Activated T-cell treated with anti-CD3 and anti-CD28 coated beads, Interleukin-2, amount 50 U/mL, for 4 hours (primary cell): ENCODE measurements at regions not wholly inside any gene's neighbourhood (a gene's known extent, or its start where the extent isn't known, plus 50 kb on each side); places are given as distances from the start of the nearest gene placed in this dataset.

ENCODE experiments used
- ATAC-seq, 2 donors: fragments of 200-7000 bp; cut with Tn5 transposase; one replicate each; pipeline ENCODE4 v1.10.0; 2021
- DNase-seq: peaks from one replicate; pipeline ENCODE4 v3.0.0-alpha.2; 2020
- H3K27me3 Mint-ChIP-seq: one replicate; pipeline ENCODE4 v1.8.0; 2021; ENCODE audit warnings: low read depth, mixed read lengths
- H3K36me3 Mint-ChIP-seq: one replicate; pipeline ENCODE4 v1.8.0; 2022; ENCODE audit warnings: mixed read lengths; ENCODE audit not compliant: insufficient read depth
- H3K4me1 Mint-ChIP-seq: one replicate; pipeline ENCODE4 v1.8.0; 2021; ENCODE audit warnings: low read depth, mixed read lengths
- H3K4me3 Mint-ChIP-seq: one replicate; pipeline ENCODE4 v1.8.0; 2021; ENCODE audit warnings: mild to moderate bottlenecking, moderate library complexity, mixed read lengths
- H3K9me3 Mint-ChIP-seq: one replicate; pipeline ENCODE4 v1.8.0; 2021; ENCODE audit warnings: mixed read lengths

GRCh38 chr17:34126965-34127364 lies 128.1 kb upstream of the CCL2 start:
- Mint-ChIP-seq H3K4me1 (no peaks in the 10 kb centered on the region), H3K9me3 (no peaks in the 10 kb centered on the region), H3K27me3 (peaks cover 17% of the 10 kb centered on the region), H3K4me3 (no peak overlapping the region), H3K36me3 (no peaks in the 10 kb centered on the region)
- ATAC-seq (no peak), DNase-seq (no peak)

- Mint-ChIP-seq H3K4me3 (no peak overlapping the region), H3K27me3 (peaks cover 10% of the 10 kb centered on the region), H3K9me3 (no peaks in the 10 kb centered on the region), H3K4me1 (no peaks in the 10 kb centered on the region), H3K36me3 (no peaks in the 10 kb centered on the region)
- ATAC-seq, result no peak
- no peak for DNase-seq
Measured at GRCh38 chr17:34130544-34130943, 124.5 kb upstream of the CCL2 start.

- no peak for DNase-seq
- no peak for ATAC-seq
- no peaks in the 10 kb centered on the region for H3K4me1 Mint-ChIP-seq
- H3K4me3 Mint-ChIP-seq, result no peak overlapping the region
- H3K27me3 Mint-ChIP-seq, result peaks cover 10% of the 10 kb centered on the region
- H3K9me3 Mint-ChIP-seq, result no peaks in the 10 kb centered on the region
- no peaks in the 10 kb centered on the region for H3K36me3 Mint-ChIP-seq
Measured at GRCh38 chr17:34131386-34131785, 123.7 kb upstream of the CCL2 start.

GRCh38 chr17:34133350-34133749 lies 121.7 kb upstream of the CCL2 start:
- peaks cover 14% of the 10 kb centered on the region for H3K27me3 Mint-ChIP-seq
- H3K9me3 Mint-ChIP-seq, result no peaks in the 10 kb centered on the region
- no peak for ATAC-seq
- H3K4me1 Mint-ChIP-seq, result no peaks in the 10 kb centered on the region
- no peak for DNase-seq
- no peak overlapping the region for H3K4me3 Mint-ChIP-seq
- no peaks in the 10 kb centered on the region for H3K36me3 Mint-ChIP-seq

- no peak for DNase-seq
- Mint-ChIP-seq H3K4me1 (no peaks in the 10 kb centered on the region), H3K27me3 (peaks cover 12% of the 10 kb centered on the region), H3K9me3 (no peaks in the 10 kb centered on the region), H3K36me3 (no peaks in the 10 kb centered on the region), H3K4me3 (no peak overlapping the region)
- ATAC-seq, result no peak
Measured at GRCh38 chr17:34135841-34136240, 119.2 kb upstream of the CCL2 start.

- Mint-ChIP-seq H3K27me3 (peaks cover 8% of the 10 kb centered on the region), H3K4me1 (no peaks in the 10 kb centered on the region), H3K36me3 (no peaks in the 10 kb centered on the region), H3K4me3 (no peak overlapping the region), H3K9me3 (no peaks in the 10 kb centered on the region)
- DNase-seq (no peak), ATAC-seq (no peak)
Measured at GRCh38 chr17:34140006-34140405, 115.1 kb upstream of the CCL2 start.

GRCh38 chr17:34141590-34141989 lies 113.5 kb upstream of the CCL2 start:
- ATAC-seq, result no peak
- no peaks in the 10 kb centered on the region for H3K36me3 Mint-ChIP-seq
- DNase-seq, result no peak
- H3K27me3 Mint-ChIP-seq, result peaks cover 12% of the 10 kb centered on the region
- H3K9me3 Mint-ChIP-seq, result no peaks in the 10 kb centered on the region
- no peaks in the 10 kb centered on the region for H3K4me1 Mint-ChIP-seq
- no peak overlapping the region for H3K4me3 Mint-ChIP-seq

- ATAC-seq (no peak), DNase-seq (no peak)
- Mint-ChIP-seq H3K9me3 (no peaks in the 10 kb centered on the region), H3K4me3 (no peak overlapping the region), H3K27me3 (peaks cover 9% of the 10 kb centered on the region), H3K4me1 (no peaks in the 10 kb centered on the region), H3K36me3 (no peaks in the 10 kb centered on the region)
Measured at GRCh38 chr17:34143430-34143829, 111.7 kb upstream of the CCL2 start.

GRCh38 chr17:34146440-34147043 lies 108.5 kb upstream of the CCL2 start:
- ATAC-seq, result no peak
- Mint-ChIP-seq H3K27me3 (peaks cover 15% of the 10 kb centered on the region), H3K4me1 (no peaks in the 10 kb centered on the region), H3K9me3 (no peaks in the 10 kb centered on the region), H3K4me3 (no peak overlapping the region), H3K36me3 (no peaks in the 10 kb centered on the region)
- DNase-seq, result peak; percentile 19

- no peaks in the 10 kb centered on the region for H3K4me1 Mint-ChIP-seq
- no peak for ATAC-seq
- H3K27me3 Mint-ChIP-seq, result peaks cover 25% of the 10 kb centered on the region
Measured at GRCh38 chr17:34151102-34151501, 104.0 kb upstream of the CCL2 start.

GRCh38 chr17:34153991-34154390 lies 101.1 kb upstream of the CCL2 start:
- H3K36me3 Mint-ChIP-seq, result no peaks in the 10 kb centered on the region
- no peak for DNase-seq
- H3K4me1 Mint-ChIP-seq, result no peaks in the 10 kb centered on the region
- H3K27me3 Mint-ChIP-seq, result peaks cover 39% of the 10 kb centered on the region
- no peaks in the 10 kb centered on the region for H3K9me3 Mint-ChIP-seq
- H3K4me3 Mint-ChIP-seq, result no peak overlapping the region
- no peak for ATAC-seq

More at GRCh38 chr17:34151102-34151501, 104.0 kb upstream of the CCL2 start:
- Mint-ChIP-seq H3K36me3 (no peaks in the 10 kb centered on the region), H3K4me3 (no peak overlapping the region), H3K9me3 (no peaks in the 10 kb centered on the region)
- no peak for DNase-seq

- no peaks in the 10 kb centered on the region for H3K4me1 Mint-ChIP-seq
- H3K36me3 Mint-ChIP-seq, result no peaks in the 10 kb centered on the region
- DNase-seq (no peak), ATAC-seq (no peak)
- no peak overlapping the region for H3K4me3 Mint-ChIP-seq
- H3K27me3 Mint-ChIP-seq, result peaks cover 48% of the 10 kb centered on the region
- H3K9me3 Mint-ChIP-seq, result no peaks in the 10 kb centered on the region
Measured at GRCh38 chr17:34154961-34155730, 99.9 kb upstream of the CCL2 start.

- Mint-ChIP-seq H3K4me1 (no peaks in the 10 kb centered on the region), H3K9me3 (no peaks in the 10 kb centered on the region), H3K36me3 (no peaks in the 10 kb centered on the region), H3K4me3 (no peak overlapping the region), H3K27me3 (peaks cover 48% of the 10 kb centered on the region)
- ATAC-seq, result no peak
- no peak for DNase-seq
Measured at GRCh38 chr17:34155947-34156346, 99.1 kb upstream of the CCL2 start.

- DNase-seq, result no peak
- H3K4me1 Mint-ChIP-seq, result no peaks in the 10 kb centered on the region
- peaks cover 48% of the 10 kb centered on the region for H3K27me3 Mint-ChIP-seq
- no peak for ATAC-seq
- H3K4me3 Mint-ChIP-seq, result no peak overlapping the region
- H3K9me3 Mint-ChIP-seq, result no peaks in the 10 kb centered on the region
- H3K36me3 Mint-ChIP-seq, result no peaks in the 10 kb centered on the region
Measured at GRCh38 chr17:34156401-34156740, 98.7 kb upstream of the CCL2 start.

- Mint-ChIP-seq H3K36me3 (no peaks in the 10 kb centered on the region), H3K4me3 (no peak overlapping the region), H3K4me1 (no peaks in the 10 kb centered on the region), H3K27me3 (peaks cover 54% of the 10 kb centered on the region), H3K9me3 (no peaks in the 10 kb centered on the region)
- DNase-seq (no peak), ATAC-seq (no peak)
Measured at GRCh38 chr17:34156741-34157589, 98.1 kb upstream of the CCL2 start.
